HCT116 (cell line): ENCODE measurements at regions not wholly inside any gene's neighbourhood (a gene's known extent, or its start where the extent isn't known, plus 50 kb on each side); places are given as distances from the start of the nearest gene placed in this dataset.

Experiments used
- ATAC-seq: fragments of 200-7000 bp; cut with Tn5 transposase; 2 replicates; pipeline ENCODE4 v1.9.1; 2020; ENCODE audit warnings: mild to moderate bottlenecking, moderate library complexity
- BruUV-seq: library from RNA; stranded (reverse); fragments of 400-500 nt; replicated peaks from 2 replicates; lab custom pipeline; 2021; lab: Mats Ljungman, UMichigan
- CTCF ChIA-PET: fragments of 300-600 bp; sonication (Branson Sonifier 250); formaldehyde crosslinking; loops from one replicate; lab custom pipeline; 2021; ENCODE audit warnings: antibody characterized with exemption; lab: Charles Lee
- POLR2A ChIA-PET: fragments of 300-600, 350-600 bp; sonication (Branson Sonifier 250); formaldehyde crosslinking; loops from one replicate; lab custom pipeline; 2021; ENCODE audit warnings: antibody characterized with exemption; lab: Charles Lee
- RAD21 ChIA-PET, 2 experiments: fragments of 300-600 bp; sonication (Branson Sonifier 250); formaldehyde crosslinking; loops; one replicate each; lab custom pipeline; 2023; ENCODE audit warnings: low total read pairs in 2 of 2; ENCODE audit not compliant: uncharacterized antibody in 2 of 2, unreplicated experiment in 2 of 2, low non-redundant PET in 1 of 2; lab: Charles Lee
- DNase-seq: peaks from one replicate; pipeline ENCODE4 v3.0.0-alpha.2; 2010; ENCODE audit warnings: low read depth, low spot score
- H2AFZ ChIP-seq: fragments of 200-600 bp; shearing (Covaris generic), sonication (generic); 2 replicates; pipeline ENCODE4 v1.6.1; 2017; ENCODE audit warnings: low read depth, mixed run types, mixed read lengths, antibody characterized with exemption, low read length; ENCODE audit not compliant: poor library complexity, severe bottlenecking
- H3K27ac ChIP-seq: 2 replicates; pipeline ENCODE4 v1.5.1; 2012; ENCODE audit warnings: low read depth, low read length
- H3K27me3 ChIP-seq: fragments of 200-600 bp; sonication (generic); 2 replicates; pipeline ENCODE4 v1.6.1; 2016; ENCODE audit warnings: mixed run types, low read length, mixed read lengths; ENCODE audit not compliant: insufficient read depth
- H3K36me3 ChIP-seq, 2 experiments: fragments of 200-500 bp in 1 of 2; fragments of 200-600 bp in 1 of 2; sonication (Bioruptor generic) in 1 of 2; sonication (generic) in 1 of 2; 2 replicates each; pipeline versions ENCODE4 v1.5.1 to v1.6.1; 2014 to 2016; ENCODE audit warnings: low read length in 2 of 2, inconsistent platforms in 1 of 2, mixed read lengths in 1 of 2, mixed run types in 1 of 2; ENCODE audit not compliant: insufficient read depth in 2 of 2, control insufficient read depth in 1 of 2
- H3K4me1 ChIP-seq, 2 experiments: fragments of 200-600 bp in 1 of 2; sonication (generic) in 1 of 2; 2 replicates each; pipeline versions ENCODE4 v1.5.1 to v1.6.1; 2012 to 2017; ENCODE audit warnings: low read length in 2 of 2, inconsistent platforms in 1 of 2, mild to moderate bottlenecking in 1 of 2, mixed read lengths in 1 of 2, mixed run types in 1 of 2, moderate library complexity in 1 of 2; ENCODE audit not compliant: insufficient read depth in 2 of 2, control insufficient read depth in 1 of 2
- H3K4me2 ChIP-seq: fragments of 200-600 bp; sonication (generic); 2 replicates; pipeline ENCODE4 v1.6.1; 2017; ENCODE audit warnings: mixed run types, low read length, mixed read lengths
- H3K4me3 ChIP-seq, 2 experiments: fragments of 200-600 bp in 1 of 2; sonication (generic) in 1 of 2; replicated peaks in 1 of 2; 2 replicates each; pipeline ENCODE4 v1.5.1; 2011 to 2016; ENCODE audit warnings: low read length in 2 of 2, control low read depth in 1 of 2, low read depth in 1 of 2, mild to moderate bottlenecking in 1 of 2, mixed read lengths in 1 of 2, mixed run types in 1 of 2
- H3K79me2 ChIP-seq: fragments of 200-600 bp; sonication (generic); 2 replicates; pipeline ENCODE4 v1.6.1; 2017; ENCODE audit warnings: mild to moderate bottlenecking, mixed run types, low read length, moderate library complexity, mixed read lengths; ENCODE audit not compliant: insufficient read depth
- H3K9ac ChIP-seq: fragments of 200-600 bp; sonication (generic); 2 replicates; pipeline ENCODE4 v1.6.1; 2016; ENCODE audit warnings: low read length, mixed read lengths
- H3K9me2 ChIP-seq: fragments of 200-600 bp; sonication (generic), shearing (Covaris generic); 2 replicates; pipeline ENCODE4 v1.6.1; 2017; ENCODE audit warnings: mixed run types, mild to moderate bottlenecking, moderate library complexity; ENCODE audit not compliant: insufficient read depth
- H3K9me3 ChIP-seq, 2 experiments: fragments of 200-500 bp in 1 of 2; fragments of 200-600 bp in 1 of 2; sonication (Bioruptor generic) in 1 of 2; sonication (generic) in 1 of 2; 2 replicates each; pipeline ENCODE4 v1.6.1; 2014 to 2017; ENCODE audit warnings: low read length in 2 of 2, mixed read lengths in 2 of 2, inconsistent platforms in 1 of 2, low read depth in 1 of 2, mild to moderate bottlenecking in 1 of 2, mixed run types in 1 of 2, moderate library complexity in 1 of 2; ENCODE audit not compliant: control insufficient read depth in 1 of 2, insufficient read depth in 1 of 2
- H4K20me1 ChIP-seq: fragments of 200-600 bp; sonication (generic), shearing (Covaris generic); 2 replicates; pipeline ENCODE4 v1.6.1; 2017; ENCODE audit warnings: mixed run types, mild to moderate bottlenecking, moderate library complexity; ENCODE audit not compliant: insufficient read depth
- ELF1 ChIP-seq: IDR thresholded peaks from 2 replicates; pipeline ENCODE4 v1.6.1; 2012; ENCODE audit warnings: low read depth, borderline replicate concordance
- POLR2A ChIP-seq: IDR thresholded peaks from 2 replicates; pipeline ENCODE4 v1.7.0; 2011; ENCODE audit warnings: borderline replicate concordance; ENCODE audit not compliant: insufficient read depth, insufficient read length; ENCODE audit errors: extremely low read depth
- POLR2AphosphoS5 ChIP-seq: IDR thresholded peaks from 2 replicates; pipeline ENCODE4 v1.6.1; 2011; ENCODE audit warnings: mild to moderate bottlenecking, low read depth, low read length, moderate library complexity
- RAD21 ChIP-seq: IDR thresholded peaks from 2 replicates; pipeline ENCODE4 v1.6.1; 2012; ENCODE audit warnings: low read depth, mild to moderate bottlenecking
- REST ChIP-seq: IDR thresholded peaks from 2 replicates; pipeline ENCODE4 v1.6.1; 2012; ENCODE audit warnings: low read depth
- TCF7L2 ChIP-seq: IDR thresholded peaks from 2 replicates; pipeline ENCODE4 v1.7.0; 2011; ENCODE audit warnings: borderline replicate concordance, inconsistent platforms; ENCODE audit not compliant: insufficient read depth, insufficient read length; ENCODE audit errors: extremely low read depth
- ZFX ChIP-seq: fragments of 450-650 bp; IDR thresholded peaks from 2 replicates; pipeline ENCODE4 v1.6.1; 2017
- intact Hi-C: fragments of 100-400 bp; cut with micrococcal nuclease; formaldehyde crosslinking; loops from 2 replicates; pipeline ENCODE4 v1.10.0; 2022
- TF ChIP-seq, protein P1 (sequence below): IDR thresholded peaks from 2 replicates; pipeline ENCODE4 v1.6.1; 2011; ENCODE audit warnings: mild to moderate bottlenecking, low read length, moderate library complexity; ENCODE audit not compliant: insufficient replicate concordance; ENCODE audit errors: extremely low read depth

DNA sequence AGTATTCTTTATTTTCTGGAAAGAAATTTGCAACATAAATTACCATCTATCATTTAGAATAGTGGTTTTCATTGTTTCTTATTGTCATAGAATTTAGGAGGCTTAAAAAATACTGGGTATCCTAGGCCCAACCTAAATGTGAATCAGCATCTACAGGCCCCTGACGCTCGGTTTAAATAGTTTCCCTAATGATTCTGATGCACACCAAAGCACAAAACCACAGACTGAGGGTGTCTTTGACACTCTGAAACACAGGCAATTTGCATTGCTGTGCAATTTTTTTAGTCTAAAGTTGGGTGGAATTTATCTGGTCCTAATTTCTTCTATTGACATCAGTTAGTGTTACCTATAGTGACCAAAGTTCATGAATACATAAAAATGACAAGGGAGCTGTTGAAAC is 87.6 kb upstream of the SSTR1 start:
- ChIA-PET CTCF (no interaction called here), RAD21 (no interaction called here), POLR2A (no interaction called here)
- Histone ChIP-seq H3K27ac (no peak overlapping the region), H3K79me2 (no peaks in the 10 kb centered on the region), H4K20me1 (no peaks in the 10 kb centered on the region), H3K36me3 (no peaks in the 10 kb centered on the region), H2AFZ (no peak overlapping the region), H3K9me3 (no peaks in the 10 kb centered on the region), H3K4me1 (no peaks in the 10 kb centered on the region), H3K4me3 (no peak overlapping the region), H3K27me3 (no peaks in the 10 kb centered on the region), H3K4me2 (no peak overlapping the region), H3K9ac (no peak overlapping the region), H3K9me2 (no peaks in the 10 kb centered on the region)
- BruUV-seq = no TSS peak
- intact Hi-C loops = no loop called here
- ATAC-seq (no peak), DNase-seq (no peak)
- TF ChIP-seq ELF1 (no peak), ZFX (no peak), RAD21 (no peak)
- TF ChIP-seq, protein P1, sequence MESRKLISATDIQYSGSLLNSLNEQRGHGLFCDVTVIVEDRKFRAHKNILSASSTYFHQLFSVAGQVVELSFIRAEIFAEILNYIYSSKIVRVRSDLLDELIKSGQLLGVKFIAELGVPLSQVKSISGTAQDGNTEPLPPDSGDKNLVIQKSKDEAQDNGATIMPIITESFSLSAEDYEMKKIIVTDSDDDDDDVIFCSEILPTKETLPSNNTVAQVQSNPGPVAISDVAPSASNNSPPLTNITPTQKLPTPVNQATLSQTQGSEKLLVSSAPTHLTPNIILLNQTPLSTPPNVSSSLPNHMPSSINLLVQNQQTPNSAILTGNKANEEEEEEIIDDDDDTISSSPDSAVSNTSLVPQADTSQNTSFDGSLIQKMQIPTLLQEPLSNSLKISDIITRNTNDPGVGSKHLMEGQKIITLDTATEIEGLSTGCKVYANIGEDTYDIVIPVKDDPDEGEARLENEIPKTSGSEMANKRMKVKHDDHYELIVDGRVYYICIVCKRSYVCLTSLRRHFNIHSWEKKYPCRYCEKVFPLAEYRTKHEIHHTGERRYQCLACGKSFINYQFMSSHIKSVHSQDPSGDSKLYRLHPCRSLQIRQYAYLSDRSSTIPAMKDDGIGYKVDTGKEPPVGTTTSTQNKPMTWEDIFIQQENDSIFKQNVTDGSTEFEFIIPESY = no peak

- no peak for TF ChIP-seq REST
- no peak for TF ChIP-seq POLR2A
- no peak for TF ChIP-seq POLR2AphosphoS5
- TF ChIP-seq TCF7L2 = no peak
- BruUV-seq = no TSS peak
- 0 out of 4 replicates have a peak, but pooled peaks cover 0 to 3% of the 10 kb centered on the region in 2 experiments for H3K9me3 ChIP-seq
- no peak overlapping the region for H3K4me2 ChIP-seq
- H3K27ac ChIP-seq = no peak overlapping the region
- no peaks in the 10 kb centered on the region for H3K36me3 ChIP-seq
- H2AFZ ChIP-seq = no peak overlapping the region
- H4K20me1 ChIP-seq = no peaks in the 10 kb centered on the region
- no peak overlapping the region for H3K9ac ChIP-seq
- ATAC-seq = no peak
- H3K4me3 ChIP-seq = no peak overlapping the region
- no peak for DNase-seq
- RAD21 ChIA-PET = no interaction called here
- no peaks in the 10 kb centered on the region for H3K9me2 ChIP-seq
- H3K27me3 ChIP-seq = no peaks in the 10 kb centered on the region
- no peaks in the 10 kb centered on the region for H3K4me1 ChIP-seq
- CTCF ChIA-PET = no interaction called here
- H3K79me2 ChIP-seq = no peaks in the 10 kb centered on the region
- intact Hi-C loops = no loop called here
- POLR2A ChIA-PET = no interaction called here
These were observed 86.2 kb upstream of the SSTR1 start for GRCh38 chr14:38121320-38122020.
